ENCODE measurements at regions not wholly inside any gene's neighbourhood (a gene's known extent, or its start where the extent isn't known, plus 50 kb on each side); places are given as distances from the start of the nearest gene placed in this dataset.

DNA sequence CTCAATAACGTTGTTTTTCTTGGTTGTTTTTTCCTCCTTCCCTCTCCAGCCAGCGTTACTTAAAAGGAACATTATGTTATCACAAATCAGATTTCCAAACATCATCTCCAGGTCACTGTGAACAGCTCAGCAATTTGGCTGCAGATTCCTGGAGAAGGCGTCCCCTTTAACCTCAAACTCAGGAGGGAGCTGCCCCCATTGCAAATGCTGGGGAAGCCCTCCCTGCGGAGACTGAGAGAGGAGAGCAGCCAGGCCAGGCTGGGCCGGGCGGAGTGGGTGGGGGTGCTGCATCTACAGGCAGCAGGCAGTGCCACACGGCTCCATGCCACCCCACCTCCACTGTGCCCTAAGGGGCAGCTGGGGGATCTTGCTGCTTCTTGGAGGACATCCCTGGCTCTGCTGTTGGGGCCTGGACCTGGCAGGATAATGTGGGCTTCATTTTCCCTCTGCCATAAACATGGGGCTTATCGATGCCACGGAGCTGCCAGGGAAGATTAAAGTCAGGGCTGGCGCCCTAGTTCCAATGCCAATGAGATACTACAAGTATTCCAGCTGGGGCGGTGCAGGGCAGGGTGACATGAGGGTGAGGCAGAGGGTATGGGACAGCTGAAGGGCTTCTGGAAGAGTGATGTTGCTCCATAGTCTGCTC is 148.8 kb downstream of the PJA1 start:
- TF ChIP-seq, protein P1, sequence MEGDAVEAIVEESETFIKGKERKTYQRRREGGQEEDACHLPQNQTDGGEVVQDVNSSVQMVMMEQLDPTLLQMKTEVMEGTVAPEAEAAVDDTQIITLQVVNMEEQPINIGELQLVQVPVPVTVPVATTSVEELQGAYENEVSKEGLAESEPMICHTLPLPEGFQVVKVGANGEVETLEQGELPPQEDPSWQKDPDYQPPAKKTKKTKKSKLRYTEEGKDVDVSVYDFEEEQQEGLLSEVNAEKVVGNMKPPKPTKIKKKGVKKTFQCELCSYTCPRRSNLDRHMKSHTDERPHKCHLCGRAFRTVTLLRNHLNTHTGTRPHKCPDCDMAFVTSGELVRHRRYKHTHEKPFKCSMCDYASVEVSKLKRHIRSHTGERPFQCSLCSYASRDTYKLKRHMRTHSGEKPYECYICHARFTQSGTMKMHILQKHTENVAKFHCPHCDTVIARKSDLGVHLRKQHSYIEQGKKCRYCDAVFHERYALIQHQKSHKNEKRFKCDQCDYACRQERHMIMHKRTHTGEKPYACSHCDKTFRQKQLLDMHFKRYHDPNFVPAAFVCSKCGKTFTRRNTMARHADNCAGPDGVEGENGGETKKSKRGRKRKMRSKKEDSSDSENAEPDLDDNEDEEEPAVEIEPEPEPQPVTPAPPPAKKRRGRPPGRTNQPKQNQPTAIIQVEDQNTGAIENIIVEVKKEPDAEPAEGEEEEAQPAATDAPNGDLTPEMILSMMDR (IDR thresholded peaks at IDR 0.05): no peak
- TF ChIP-seq, protein P2, sequence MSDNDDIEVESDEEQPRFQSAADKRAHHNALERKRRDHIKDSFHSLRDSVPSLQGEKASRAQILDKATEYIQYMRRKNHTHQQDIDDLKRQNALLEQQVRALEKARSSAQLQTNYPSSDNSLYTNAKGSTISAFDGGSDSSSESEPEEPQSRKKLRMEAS (IDR thresholded peaks at IDR 0.05; ENCODE audit: low read depth): no peak
- TF ChIP-seq CHD2 (IDR thresholded peaks at IDR 0.05; ENCODE audit: low read length, partially characterized antibody) (no peak), YY1 (IDR thresholded peaks at IDR 0.05; ENCODE audit: low read depth) (no peak), GABPA (IDR thresholded peaks at IDR 0.05; ENCODE audit: low read depth) (no peak), NRF1 (IDR thresholded peaks at IDR 0.05; ENCODE audit: low read depth, low read length) (no peak), TEAD4 (IDR thresholded peaks at IDR 0.05; ENCODE audit: borderline replicate concordance, insufficient read depth) (no peak), SIN3A (IDR thresholded peaks at IDR 0.05; ENCODE audit: borderline replicate concordance, low read depth, low read length) (no peak), EZH2phosphoT487 (IDR thresholded peaks at IDR 0.05; ENCODE audit: borderline replicate concordance, low read depth) (no peak), POLR2AphosphoS5 (IDR thresholded peaks at IDR 0.05; ENCODE audit: low read depth, low read length) (no peak), RFX5 (IDR thresholded peaks at IDR 0.05; ENCODE audit: low read length) (no peak), MXI1 (IDR thresholded peaks at IDR 0.05; ENCODE audit: low read depth, low read length) (no peak)
- TF ChIP-seq, protein P3, sequence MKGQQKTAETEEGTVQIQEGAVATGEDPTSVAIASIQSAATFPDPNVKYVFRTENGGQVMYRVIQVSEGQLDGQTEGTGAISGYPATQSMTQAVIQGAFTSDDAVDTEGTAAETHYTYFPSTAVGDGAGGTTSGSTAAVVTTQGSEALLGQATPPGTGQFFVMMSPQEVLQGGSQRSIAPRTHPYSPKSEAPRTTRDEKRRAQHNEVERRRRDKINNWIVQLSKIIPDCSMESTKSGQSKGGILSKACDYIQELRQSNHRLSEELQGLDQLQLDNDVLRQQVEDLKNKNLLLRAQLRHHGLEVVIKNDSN (IDR thresholded peaks at IDR 0.05; ENCODE audit: borderline replicate concordance, low read depth): no peak

Data from SK-N-SH (cell line).